GM21576 (cell line): ENCODE measurements at regions not wholly inside any gene's neighbourhood (a gene's known extent, or its start where the extent isn't known, plus 50 kb on each side); places are given as distances from the start of the nearest gene placed in this dataset.
A peak's percentile ranks its signal among the peaks of the same experiment; 100 is the strongest.
"Not testable (repeated sequence)": the region's sequence is repeated elsewhere in the genome, so short reads cannot be mapped to it uniquely, and the experiment has no call there.

Experiments used
- ATAC-seq: cut with Tn5 transposase; IDR thresholded peaks from one replicate; pipeline ENCODE4 v1.9.1; 2021; ENCODE audit warnings: mild to moderate bottlenecking, moderate library complexity; ENCODE audit not compliant: unreplicated experiment

DNA sequence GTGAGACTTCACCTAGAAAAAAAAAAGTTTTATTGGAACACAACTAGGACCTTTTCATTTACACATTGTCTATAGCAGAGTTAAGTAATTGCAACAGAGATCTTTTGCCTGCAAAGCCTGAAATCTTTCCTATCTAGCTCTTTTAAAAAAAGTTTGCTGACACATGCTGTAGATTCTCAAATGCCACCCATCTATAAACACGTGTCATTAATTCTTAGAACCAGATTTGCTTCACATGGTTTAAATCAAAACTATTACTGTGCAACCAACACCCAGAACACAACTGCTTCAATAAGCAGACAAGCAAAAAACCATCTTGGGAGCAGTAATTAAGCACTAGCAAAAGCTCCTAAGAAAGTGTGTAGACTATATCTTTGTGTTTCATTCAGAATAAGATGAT is 55.0 kb downstream of the OXSM start:
- no peak for ATAC-seq

- no peak for ATAC-seq
Measured at GRCh38 chr3:25846282-25846681, 56.4 kb downstream of the OXSM start.

DNA sequence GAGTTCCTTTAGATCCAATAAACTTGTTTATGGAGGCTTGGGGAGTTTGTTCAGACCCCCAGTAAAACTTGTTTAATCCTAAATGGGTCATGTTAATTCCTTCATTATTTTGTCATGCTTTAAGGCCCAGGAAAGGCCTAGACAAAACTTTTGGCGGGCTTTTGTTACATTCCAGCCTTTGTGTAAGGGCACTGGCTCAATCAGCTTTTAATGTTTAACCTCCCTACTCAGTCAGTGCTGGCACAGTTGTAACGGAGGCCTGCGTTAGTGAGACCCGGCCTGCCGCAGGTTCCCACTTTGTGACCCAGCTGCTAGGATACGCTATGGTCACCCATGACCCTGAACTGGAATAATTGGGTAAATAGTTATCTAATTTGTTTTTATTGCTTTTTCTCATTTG is 59.2 kb downstream of the OXSM start:
- ATAC-seq: no peak

- no peak for ATAC-seq
Measured at GRCh38 chr3:25849641-25850385, 59.9 kb downstream of the OXSM start.

- ATAC-seq: not testable (repeated sequence)
Measured at GRCh38 chr3:25851693-25852259, 61.9 kb downstream of the OXSM start.

GRCh38 chr3:25854214-25854613 is 64.3 kb downstream of the OXSM start:
- no peak for ATAC-seq

GRCh38 chr3:25854635-25855034 is 64.7 kb downstream of the OXSM start:
- ATAC-seq: no peak

- no peak for ATAC-seq
Measured at GRCh38 chr3:25855266-25855784, 65.4 kb downstream of the OXSM start.

- ATAC-seq: peak; percentile 91
Measured at GRCh38 chr3:25856902-25857518, 67.1 kb downstream of the OXSM start.

- no peak for ATAC-seq
Measured at GRCh38 chr3:25861566-25861965, 71.7 kb downstream of the OXSM start.

DNA sequence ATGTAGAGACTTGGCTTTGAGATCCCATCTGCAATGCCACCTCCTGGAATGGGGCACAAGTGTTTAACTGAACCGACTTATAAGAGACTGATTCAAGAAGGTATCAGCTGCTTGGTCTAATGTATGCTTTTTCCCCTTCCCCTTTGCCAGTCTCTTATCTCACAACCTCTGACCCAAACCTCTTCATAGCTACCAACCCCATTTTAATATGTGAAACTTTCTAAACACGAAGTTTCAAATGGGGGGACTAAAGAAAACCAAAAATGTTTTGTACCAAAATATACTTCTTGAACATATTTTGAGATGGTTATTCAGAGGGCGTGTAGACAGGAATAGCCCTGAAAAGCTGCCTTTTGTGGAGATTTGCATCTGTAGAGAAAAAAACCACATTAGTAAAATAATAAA is 73.1 kb downstream of the OXSM start:
- ATAC-seq: no peak

DNA sequence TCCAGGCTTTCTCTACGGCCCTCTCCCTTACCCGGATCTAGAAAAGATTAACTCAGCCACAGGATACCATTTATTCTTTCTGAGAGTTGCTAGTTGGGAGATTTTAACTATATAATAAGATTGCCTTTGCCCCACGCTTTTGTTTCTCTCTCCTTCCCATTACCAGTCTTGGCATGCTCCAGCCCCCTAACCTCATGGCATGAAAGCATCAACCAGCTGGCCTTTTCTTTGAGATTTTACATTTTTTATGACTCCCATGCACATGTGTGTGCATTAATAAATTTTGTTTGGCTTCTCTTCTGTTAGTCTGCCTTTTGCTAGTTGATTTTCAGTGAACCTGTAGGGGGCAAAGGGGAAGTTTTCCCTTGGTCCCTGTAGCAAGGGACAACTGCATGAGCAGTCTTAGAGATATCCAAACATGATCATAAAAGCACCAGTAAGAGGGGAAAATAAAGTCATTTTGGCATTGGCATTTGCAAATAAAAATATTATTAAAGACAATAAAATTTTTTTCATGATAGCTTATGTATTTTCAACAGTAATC is 73.6 kb downstream of the OXSM start:
- no peak for ATAC-seq

GRCh38 chr3:25870452-25870851 is 80.6 kb downstream of the OXSM start:
- no peak for ATAC-seq

DNA sequence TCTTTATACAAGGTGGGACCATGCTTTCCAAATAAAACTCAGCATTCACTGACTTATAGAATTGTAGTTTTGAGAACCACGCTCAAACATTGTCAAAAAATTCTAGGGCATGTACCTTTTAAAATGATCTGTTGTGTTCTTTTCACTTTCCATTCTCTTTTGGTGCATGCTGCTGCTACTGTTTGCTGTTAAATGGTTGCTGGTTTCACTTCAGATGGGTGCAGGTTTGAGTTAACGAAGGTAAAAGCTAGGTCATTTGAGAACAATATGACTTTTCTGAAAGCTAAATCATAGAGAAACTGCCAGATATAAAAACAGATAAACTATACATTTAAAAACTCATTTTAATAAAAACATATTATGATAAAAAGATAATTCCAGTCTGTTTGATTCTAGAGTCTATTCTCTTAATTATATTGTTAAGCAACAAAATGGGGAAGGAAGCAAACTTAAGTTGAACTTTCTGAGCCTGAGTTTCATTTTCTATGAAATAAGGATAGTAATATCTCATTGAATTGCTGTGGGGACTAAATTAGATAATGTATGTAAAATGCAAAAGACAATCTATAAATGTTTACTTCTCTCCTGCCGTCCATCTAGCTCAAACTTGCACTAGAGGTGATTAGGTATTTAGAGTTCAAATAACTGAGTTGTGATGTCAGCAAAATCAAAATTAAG is 82.4 kb downstream of the OXSM start:
- peak; percentile 95 for ATAC-seq

GRCh38 chr3:25883492-25883891 is 93.6 kb downstream of the OXSM start:
- ATAC-seq: no peak

GRCh38 chr3:25884981-25885380 is 95.1 kb downstream of the OXSM start:
- no peak for ATAC-seq

DNA sequence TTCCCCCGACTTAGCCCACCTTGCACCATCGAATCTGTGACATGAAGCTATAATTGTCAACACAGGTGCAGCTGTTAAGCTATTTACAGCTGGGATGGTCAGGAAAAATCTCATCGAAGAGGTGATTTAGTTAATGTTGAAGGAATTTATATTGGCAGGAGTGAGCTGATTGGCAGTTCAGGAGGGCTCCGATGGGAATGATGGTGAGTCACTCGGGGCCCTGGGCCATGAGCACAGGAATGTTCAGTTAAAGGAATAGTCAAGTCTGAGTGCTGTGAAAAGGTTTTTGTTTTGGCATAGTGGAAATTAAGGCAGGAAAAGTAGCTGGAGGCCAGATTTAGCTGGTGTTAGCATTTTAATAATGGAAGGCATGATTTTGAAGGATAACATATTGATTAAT is 95.7 kb downstream of the OXSM start:
- no peak for ATAC-seq

- no peak for ATAC-seq
Measured at GRCh38 chr3:25887907-25888306, 98.0 kb downstream of the OXSM start.

- ATAC-seq: no peak
Measured at GRCh38 chr3:25888892-25889524, 99.1 kb downstream of the OXSM start.

DNA sequence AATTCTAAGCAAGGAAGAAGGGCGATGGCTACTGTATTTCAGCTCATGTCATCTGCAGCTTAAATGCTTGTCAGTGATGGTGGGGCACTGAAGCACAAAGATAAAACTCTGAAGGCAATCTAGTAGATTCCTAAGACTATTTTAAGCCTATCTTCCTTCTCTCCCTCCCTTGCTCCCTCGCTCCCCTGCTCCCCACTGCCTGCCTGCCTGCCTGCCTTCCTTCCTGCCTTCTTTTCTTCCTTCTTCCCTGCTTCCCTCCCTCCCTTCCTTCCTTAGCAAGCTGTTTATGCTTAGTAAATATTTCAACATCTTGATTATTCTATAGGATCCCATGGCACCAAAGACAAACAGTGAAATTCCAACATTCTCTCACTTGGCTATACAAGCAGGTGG is 99.6 kb downstream of the OXSM start:
- ATAC-seq: no peak

DNA sequence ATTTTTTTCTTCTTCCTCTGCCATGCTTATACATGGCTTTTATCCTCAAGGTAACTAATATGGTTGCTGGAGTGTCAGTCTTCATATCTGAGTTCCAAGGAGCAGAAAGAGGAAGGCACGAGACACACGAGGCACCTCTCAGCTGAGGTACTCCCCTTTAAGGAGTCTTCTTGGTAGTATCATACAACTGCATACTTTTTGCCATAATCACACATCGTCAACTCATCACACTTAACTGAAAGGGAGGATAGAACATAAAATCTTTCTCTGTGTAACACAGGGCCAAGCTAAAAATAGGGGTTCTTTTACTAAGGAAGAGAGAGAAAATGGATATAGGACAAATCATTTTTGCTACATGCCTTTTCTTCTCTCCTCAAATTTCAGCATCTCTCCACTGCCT is 104.2 kb downstream of the OXSM start:
- no peak for ATAC-seq
